GM12864 (cell line): ENCODE measurements at regions not wholly inside any gene's neighbourhood (a gene's known extent, or its start where the extent isn't known, plus 50 kb on each side); places are given as distances from the start of the nearest gene placed in this dataset.

Experiments used
- DNase-seq: peaks from one replicate; pipeline ENCODE4 v3.0.0-alpha.2; 2011; ENCODE audit warnings: low read depth
- H3K4me3 ChIP-seq: 2 replicates; pipeline ENCODE4 v1.5.1; 2011; ENCODE audit warnings: mild to moderate bottlenecking, low read depth, low read length, control low read depth
- TF ChIP-seq, protein P1 (sequence below): IDR thresholded peaks from 2 replicates; pipeline ENCODE4 v1.5.1; 2011; ENCODE audit warnings: low read depth, mild to moderate bottlenecking, moderate library complexity, low read length, control low read depth, inconsistent platforms; ENCODE audit errors: missing control alignments

DNA sequence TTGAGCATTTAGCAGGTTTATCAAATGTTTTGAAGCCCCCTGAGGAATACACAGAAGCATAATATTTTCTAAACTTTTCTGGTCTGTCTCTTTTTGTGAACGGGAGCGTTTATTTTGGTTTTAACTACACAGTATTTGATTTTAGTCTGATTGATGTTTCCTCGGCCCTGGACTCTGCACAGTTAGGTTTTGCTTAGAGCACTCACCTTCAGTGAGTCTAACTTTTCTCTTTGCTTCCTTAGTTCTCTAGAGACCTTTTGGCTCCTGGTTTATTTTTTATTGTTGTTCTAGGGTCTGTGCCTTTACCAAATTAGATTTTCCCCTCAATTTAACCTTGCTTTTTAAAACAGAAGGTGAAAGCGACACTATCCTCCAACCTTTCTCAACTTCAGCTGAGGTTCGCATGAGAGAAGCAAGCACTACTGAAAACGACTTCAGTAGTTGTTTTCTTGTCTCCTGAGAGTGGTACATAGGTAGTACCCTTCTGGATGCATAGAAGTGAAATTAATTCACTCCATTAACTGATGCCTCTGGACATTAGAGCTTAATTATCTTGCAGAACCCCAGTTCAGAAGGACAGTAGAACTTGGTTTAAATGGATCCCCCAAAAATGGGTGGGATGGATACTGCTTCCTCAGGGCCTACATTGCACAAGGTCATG is 166.7 kb upstream of the ELL2 start:
- no peak for DNase-seq
- TF ChIP-seq, protein P1, sequence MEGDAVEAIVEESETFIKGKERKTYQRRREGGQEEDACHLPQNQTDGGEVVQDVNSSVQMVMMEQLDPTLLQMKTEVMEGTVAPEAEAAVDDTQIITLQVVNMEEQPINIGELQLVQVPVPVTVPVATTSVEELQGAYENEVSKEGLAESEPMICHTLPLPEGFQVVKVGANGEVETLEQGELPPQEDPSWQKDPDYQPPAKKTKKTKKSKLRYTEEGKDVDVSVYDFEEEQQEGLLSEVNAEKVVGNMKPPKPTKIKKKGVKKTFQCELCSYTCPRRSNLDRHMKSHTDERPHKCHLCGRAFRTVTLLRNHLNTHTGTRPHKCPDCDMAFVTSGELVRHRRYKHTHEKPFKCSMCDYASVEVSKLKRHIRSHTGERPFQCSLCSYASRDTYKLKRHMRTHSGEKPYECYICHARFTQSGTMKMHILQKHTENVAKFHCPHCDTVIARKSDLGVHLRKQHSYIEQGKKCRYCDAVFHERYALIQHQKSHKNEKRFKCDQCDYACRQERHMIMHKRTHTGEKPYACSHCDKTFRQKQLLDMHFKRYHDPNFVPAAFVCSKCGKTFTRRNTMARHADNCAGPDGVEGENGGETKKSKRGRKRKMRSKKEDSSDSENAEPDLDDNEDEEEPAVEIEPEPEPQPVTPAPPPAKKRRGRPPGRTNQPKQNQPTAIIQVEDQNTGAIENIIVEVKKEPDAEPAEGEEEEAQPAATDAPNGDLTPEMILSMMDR, result no peak
- H3K4me3 ChIP-seq, result no peak overlapping the region

DNA sequence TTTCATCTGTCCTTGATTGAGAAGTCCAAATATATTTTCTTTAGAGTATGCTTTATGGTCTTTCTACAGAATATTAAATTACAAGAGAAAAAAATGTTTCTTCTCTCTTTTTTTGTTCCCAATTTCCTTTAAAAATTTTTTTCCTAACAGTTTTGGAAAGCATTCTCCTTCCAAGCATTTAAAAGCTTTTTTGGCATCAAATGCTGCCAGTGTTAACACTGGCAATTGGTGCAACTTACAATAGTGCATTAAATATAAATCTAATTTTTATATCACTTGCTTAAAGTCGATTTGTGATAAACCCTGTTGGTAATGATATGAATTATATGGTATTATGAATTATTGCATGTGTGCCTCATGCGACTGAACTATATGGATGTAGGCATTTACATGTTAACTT is 165.9 kb upstream of the ELL2 start:
- TF ChIP-seq, protein P1, result no peak
- no peak overlapping the region for H3K4me3 ChIP-seq
- no peak for DNase-seq

DNA sequence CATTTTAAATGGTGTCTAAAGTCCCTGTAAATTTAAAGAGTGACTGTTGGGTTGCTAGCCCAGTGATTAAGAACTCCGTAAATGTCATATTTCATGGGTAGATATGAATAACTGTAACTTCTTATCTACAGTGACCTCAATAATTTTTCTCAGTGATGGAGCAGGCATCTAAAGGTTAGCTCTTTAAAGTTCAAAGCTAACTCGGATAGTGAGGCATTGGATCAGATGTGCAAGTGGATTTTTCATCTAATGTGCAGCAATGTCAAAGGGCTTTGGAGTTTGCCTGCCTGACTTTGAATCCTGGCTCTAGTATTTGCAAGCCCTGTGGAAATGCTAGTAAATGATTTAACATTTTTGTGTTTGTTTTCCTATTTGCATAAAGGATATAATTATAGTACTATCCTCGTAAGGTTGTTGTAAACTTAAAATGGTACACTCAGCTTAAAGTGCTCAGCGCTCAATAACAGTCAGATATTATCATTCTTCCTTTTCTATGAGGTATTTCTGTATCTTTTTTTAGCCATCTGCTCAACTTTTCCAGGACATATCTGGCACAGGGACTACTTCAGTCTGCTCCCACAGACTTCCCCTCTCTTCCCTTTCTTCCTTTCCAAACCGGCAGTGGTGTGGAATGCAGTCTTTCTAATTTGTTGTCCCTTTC is 163.7 kb upstream of the ELL2 start:
- no peak for DNase-seq
- TF ChIP-seq, protein P1, result no peak
- H3K4me3 ChIP-seq, result no peak overlapping the region

DNA sequence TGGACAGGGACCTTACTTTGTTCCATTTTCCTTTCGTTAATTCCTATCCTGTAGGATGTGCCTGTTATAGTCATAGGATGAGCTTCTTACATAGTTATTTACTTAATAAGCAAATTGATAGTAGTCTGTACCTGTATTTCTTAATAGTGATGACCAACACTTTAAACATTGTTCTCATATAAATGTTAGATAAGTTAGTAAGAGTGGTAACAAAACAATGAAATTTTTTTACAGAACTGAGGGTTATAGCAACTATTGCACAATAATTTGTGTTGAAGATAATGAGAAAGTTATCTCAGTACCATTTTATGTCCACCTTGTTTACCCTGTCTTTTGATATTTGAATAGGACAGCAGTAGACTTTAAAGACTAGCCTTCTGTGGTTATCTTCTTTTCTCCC is 162.9 kb upstream of the ELL2 start:
- DNase-seq, result no peak
- no peak overlapping the region for H3K4me3 ChIP-seq
- TF ChIP-seq, protein P1, result no peak

GRCh38 chr5:96123418-96123817 is 161.8 kb upstream of the ELL2 start:
- TF ChIP-seq, protein P1, result no peak
- DNase-seq, result no peak
- no peak overlapping the region for H3K4me3 ChIP-seq

DNA sequence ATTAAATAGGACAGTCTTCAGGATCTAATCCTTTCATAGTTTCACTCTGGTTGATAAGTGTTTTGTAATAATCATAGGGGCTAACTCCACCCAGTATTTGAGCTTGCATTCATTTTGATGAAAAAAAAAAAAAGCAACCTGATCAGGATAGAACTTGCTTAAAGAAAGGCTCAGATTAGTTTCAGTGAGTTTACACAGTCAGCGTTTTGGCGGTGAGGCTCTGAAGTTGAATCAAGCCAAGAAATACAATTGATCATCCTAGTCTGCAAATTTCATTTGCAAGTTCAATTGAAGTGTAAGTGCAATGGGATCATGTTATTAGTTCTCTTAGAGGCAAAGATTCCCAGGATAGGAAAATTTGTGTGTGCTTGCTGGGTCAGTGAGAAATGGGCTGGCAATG is 159.7 kb upstream of the ELL2 start:
- DNase-seq, result no peak

GRCh38 chr5:96120120-96120519 is 158.5 kb upstream of the ELL2 start:
- no peak overlapping the region for H3K4me3 ChIP-seq

More for the DNA sequence above, 159.7 kb upstream of the ELL2 start:
- TF ChIP-seq, protein P1, result no peak
- no peak overlapping the region for H3K4me3 ChIP-seq

More at GRCh38 chr5:96120120-96120519, 158.5 kb upstream of the ELL2 start:
- no peak for DNase-seq
- TF ChIP-seq, protein P1, result no peak
